B cell (primary cell): ENCODE measurements at regions not wholly inside any gene's neighbourhood (a gene's known extent, or its start where the extent isn't known, plus 50 kb on each side); places are given as distances from the start of the nearest gene placed in this dataset.

Source experiments
- EZH2 ChIP-seq: IDR thresholded peaks from 2 replicates; pipeline ENCODE4 v1.6.1; 2012; ENCODE audit warnings: borderline replicate concordance, low read depth, mild to moderate bottlenecking, moderate library complexity, low read length; ENCODE audit not compliant: insufficient read depth, poor library complexity, severe bottlenecking
- TF ChIP-seq, protein P1 (sequence below): fragments of 200-600 bp; IDR thresholded peaks from one replicate; pipeline ENCODE4 v1.8.0; 2022; ENCODE audit warnings: antibody characterized with exemption, mild to moderate bottlenecking

DNA sequence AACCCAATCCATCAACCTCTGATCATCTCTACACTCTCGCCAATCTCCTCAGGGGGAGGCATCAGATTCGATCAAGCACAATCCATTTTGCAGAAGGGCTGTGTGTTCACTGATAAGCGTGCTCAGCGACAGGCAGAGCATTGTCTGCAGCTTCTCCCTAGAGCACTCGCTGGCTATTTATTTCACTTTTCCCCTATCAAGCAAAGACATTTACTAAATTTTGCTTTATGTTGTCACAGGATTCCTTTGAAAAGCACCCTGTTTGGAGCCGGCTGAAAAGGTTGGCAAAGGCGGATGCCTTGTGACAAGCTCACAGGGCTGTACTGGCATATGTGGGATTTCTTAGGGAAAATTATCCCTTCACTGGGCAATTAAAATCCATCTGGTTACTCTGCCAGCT, 1381.5 kb upstream of the TENM4 start:
- TF ChIP-seq, protein P1, sequence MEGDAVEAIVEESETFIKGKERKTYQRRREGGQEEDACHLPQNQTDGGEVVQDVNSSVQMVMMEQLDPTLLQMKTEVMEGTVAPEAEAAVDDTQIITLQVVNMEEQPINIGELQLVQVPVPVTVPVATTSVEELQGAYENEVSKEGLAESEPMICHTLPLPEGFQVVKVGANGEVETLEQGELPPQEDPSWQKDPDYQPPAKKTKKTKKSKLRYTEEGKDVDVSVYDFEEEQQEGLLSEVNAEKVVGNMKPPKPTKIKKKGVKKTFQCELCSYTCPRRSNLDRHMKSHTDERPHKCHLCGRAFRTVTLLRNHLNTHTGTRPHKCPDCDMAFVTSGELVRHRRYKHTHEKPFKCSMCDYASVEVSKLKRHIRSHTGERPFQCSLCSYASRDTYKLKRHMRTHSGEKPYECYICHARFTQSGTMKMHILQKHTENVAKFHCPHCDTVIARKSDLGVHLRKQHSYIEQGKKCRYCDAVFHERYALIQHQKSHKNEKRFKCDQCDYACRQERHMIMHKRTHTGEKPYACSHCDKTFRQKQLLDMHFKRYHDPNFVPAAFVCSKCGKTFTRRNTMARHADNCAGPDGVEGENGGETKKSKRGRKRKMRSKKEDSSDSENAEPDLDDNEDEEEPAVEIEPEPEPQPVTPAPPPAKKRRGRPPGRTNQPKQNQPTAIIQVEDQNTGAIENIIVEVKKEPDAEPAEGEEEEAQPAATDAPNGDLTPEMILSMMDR = no peak
- TF ChIP-seq EZH2 = no peak
